SK-N-SH treated with all-trans-retinoic acid at 6 μM for 48 hours (cell line): ENCODE measurements at regions not wholly inside any gene's neighbourhood (a gene's known extent, or its start where the extent isn't known, plus 50 kb on each side); places are given as distances from the start of the nearest gene placed in this dataset.

ENCODE experiments used
- CREB5 ChIP-seq: fragments of 250-450 bp; sonication (Bioruptor Pico); IDR thresholded peaks from 2 replicates; pipeline ENCODE4 v1.5.1; 2020; ENCODE audit warnings: low read depth, mild to moderate bottlenecking, moderate library complexity
- ESRRG ChIP-seq: fragments of 250-450 bp; sonication (Bioruptor Pico); IDR thresholded peaks from 2 replicates; pipeline ENCODE4 v1.6.1; 2021; ENCODE audit warnings: mild to moderate bottlenecking
- GLIS3 ChIP-seq: fragments of 250-450 bp; sonication (Bioruptor Pico); IDR thresholded peaks from 2 replicates; pipeline ENCODE4 v1.5.0; 2020; ENCODE audit warnings: mild to moderate bottlenecking, moderate library complexity
- ISL1 ChIP-seq: fragments of 250-450 bp; sonication (Bioruptor Pico); IDR thresholded peaks from 2 replicates; pipeline ENCODE4 v2.1.2; 2022; ENCODE audit warnings: mild to moderate bottlenecking, moderate library complexity
- OSR1 ChIP-seq: fragments of 250-450 bp; sonication (Bioruptor Pico); IDR thresholded peaks from 2 replicates; pipeline ENCODE4 v1.8.0; 2022; ENCODE audit warnings: moderate library complexity, mild to moderate bottlenecking, inconsistent platforms
- POU6F1 ChIP-seq: fragments of 250-450 bp; sonication (Bioruptor Pico); IDR thresholded peaks from 2 replicates; pipeline ENCODE4 v1.8.0; 2021; ENCODE audit warnings: low read depth, mild to moderate bottlenecking, moderate library complexity, borderline replicate concordance
- RARB ChIP-seq: fragments of 250-450 bp; sonication (Bioruptor Pico); IDR thresholded peaks from 2 replicates; pipeline ENCODE4 v1.8.0; 2021; ENCODE audit warnings: mild to moderate bottlenecking, moderate library complexity
- SNAI2 ChIP-seq: fragments of 250-450 bp; sonication (Bioruptor Pico); IDR thresholded peaks from 2 replicates; pipeline ENCODE4 v1.5.0; 2020; ENCODE audit warnings: mild to moderate bottlenecking, moderate library complexity
- TOX ChIP-seq: fragments of 250-450 bp; sonication (Bioruptor Pico); IDR thresholded peaks from 2 replicates; pipeline ENCODE4 v1.8.0; 2021; ENCODE audit warnings: mild to moderate bottlenecking, moderate library complexity, borderline replicate concordance
- TSHZ2 ChIP-seq: fragments of 250-450 bp; sonication (Bioruptor Pico); IDR thresholded peaks from 2 replicates; pipeline ENCODE4 v1.5.0; 2020; ENCODE audit warnings: mild to moderate bottlenecking, moderate library complexity
- ZFP3 ChIP-seq: fragments of 250-450 bp; sonication (Bioruptor Pico); IDR thresholded peaks from 2 replicates; pipeline ENCODE4 v1.5.0; 2020; ENCODE audit warnings: mild to moderate bottlenecking, moderate library complexity
- ZFP30 ChIP-seq: fragments of 450-650 bp; formaldehyde crosslinking; IDR thresholded peaks from 2 replicates; pipeline ENCODE4 v1.5.0; 2022; ENCODE audit warnings: mild to moderate bottlenecking, moderate library complexity
- ZNF70 ChIP-seq: fragments of 450-650 bp; formaldehyde crosslinking; IDR thresholded peaks from 2 replicates; pipeline ENCODE4 v1.5.0; 2020; ENCODE audit warnings: mild to moderate bottlenecking, moderate library complexity

GRCh38 chr14:41404126-41404525, 202.6 kb upstream of the LRFN5 start:
- TF ChIP-seq ESRRG (CRISPR knock-in tag) (no peak), ZFP30 (CRISPR knock-in tag) (no peak), TSHZ2 (no peak), POU6F1 (no peak), CREB5 (CRISPR knock-in tag) (no peak), SNAI2 (CRISPR knock-in tag) (no peak), ZFP3 (CRISPR knock-in tag) (no peak), RARB (CRISPR knock-in tag) (no peak), GLIS3 (CRISPR knock-in tag) (no peak), ZNF70 (CRISPR knock-in tag) (no peak), ISL1 (CRISPR knock-in tag) (no peak), TOX (CRISPR knock-in tag) (no peak), OSR1 (CRISPR knock-in tag) (no peak)
